ENCODE measurements at regions not wholly inside any gene's neighbourhood (a gene's known extent, or its start where the extent isn't known, plus 50 kb on each side); places are given as distances from the start of the nearest gene placed in this dataset.

DNA sequence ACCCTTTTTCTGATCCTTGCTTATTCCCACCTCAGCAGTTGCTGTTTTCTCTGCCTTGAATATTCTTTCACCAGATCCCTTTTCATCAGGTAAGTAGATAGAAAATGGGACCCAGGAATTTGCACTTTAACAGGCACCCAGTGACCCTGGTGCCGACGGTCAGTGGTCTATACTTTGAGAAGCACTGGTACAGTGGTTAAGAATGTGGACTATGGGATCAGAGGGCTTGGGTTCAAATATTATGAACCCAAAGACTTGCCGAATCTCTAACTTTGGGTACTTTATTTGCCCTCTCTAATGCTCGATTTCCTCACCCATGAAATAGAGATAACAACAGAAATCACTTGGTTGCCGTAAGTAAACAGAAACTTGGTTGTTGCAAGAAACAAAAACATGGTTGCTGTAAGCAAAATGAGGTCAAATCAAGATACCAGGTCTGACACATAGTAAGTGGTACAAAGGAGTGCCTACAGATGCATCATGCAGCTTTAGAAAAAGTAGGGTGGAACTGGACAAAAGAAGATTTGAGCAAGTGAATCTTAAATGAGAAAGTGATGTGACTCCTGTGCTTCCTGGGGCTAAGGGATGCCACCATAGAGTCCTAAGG, 69.5 kb upstream of the GLS start:
- DNase-seq: no peak

DNA sequence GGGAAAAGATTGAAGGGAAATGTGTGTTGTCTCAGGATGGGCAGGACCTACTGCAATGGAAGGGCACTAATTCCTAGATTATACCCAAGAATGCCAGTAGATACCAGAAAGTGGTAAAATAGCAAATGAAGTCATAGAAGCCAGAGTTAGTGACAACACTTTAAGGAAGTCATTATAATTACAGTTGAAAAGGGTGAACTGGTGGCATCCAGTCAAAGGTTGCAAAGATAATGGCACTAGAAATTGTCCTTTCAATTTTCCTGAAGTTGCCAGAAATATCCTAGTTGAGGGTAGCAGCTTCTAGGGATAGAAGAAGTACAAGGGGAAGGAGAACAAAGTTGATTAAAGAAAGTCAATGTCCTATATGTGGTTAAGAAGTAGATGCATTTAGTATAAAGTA, 68.8 kb upstream of the GLS start:
- DNase-seq: no peak

GRCh38 chr2:190812506-190813294, 67.9 kb upstream of the GLS start:
- no peak for DNase-seq

- no peak for DNase-seq
Observed at GRCh38 chr2:190815226-190815625, 65.4 kb upstream of the GLS start.

- no peak for DNase-seq
Observed at GRCh38 chr2:190817082-190817481, 63.5 kb upstream of the GLS start.

GRCh38 chr2:190819840-190820301, 60.8 kb upstream of the GLS start:
- no peak for DNase-seq

DNA sequence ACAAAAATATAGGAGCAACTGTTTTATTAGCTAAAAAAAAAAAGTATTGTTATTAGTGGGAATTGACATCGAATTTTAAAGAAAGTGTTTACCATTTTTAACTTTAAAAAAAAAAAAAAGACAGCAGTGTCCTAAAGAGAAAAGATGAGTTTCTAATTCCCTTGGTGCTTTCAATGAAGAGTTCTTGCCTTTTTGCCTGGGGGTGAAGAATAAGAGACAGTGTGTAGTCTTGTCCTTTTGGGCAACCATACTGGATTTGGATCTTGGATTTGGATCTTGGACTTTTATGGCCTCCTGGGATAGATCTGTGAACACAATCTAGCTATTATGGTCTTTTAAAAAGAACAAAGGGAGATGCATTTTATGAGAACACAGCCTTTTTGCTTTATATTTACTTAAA, 60.2 kb upstream of the GLS start:
- no peak for DNase-seq

DNA sequence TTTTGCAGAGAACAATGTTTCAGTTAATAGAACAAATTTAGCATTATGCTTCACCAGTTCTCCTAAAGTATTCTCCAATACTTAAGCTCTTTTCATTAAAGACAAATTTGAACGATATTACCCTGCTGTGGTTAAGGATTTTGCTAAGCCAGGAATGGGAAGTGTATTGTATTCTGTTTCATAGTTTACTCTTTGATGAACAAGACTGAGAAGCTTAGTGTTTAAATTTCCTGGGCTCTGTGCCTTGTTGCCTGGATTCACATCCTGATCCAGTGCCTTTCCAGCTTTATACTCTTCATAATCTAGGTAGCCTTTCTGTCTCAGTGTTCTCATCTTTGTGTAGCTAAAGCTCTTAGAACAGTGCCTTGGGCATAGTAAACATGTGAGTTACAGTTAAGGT, 58.6 kb upstream of the GLS start:
- no peak for DNase-seq

GRCh38 chr2:190827720-190828119, 52.9 kb upstream of the GLS start:
- no peak for DNase-seq

DNA sequence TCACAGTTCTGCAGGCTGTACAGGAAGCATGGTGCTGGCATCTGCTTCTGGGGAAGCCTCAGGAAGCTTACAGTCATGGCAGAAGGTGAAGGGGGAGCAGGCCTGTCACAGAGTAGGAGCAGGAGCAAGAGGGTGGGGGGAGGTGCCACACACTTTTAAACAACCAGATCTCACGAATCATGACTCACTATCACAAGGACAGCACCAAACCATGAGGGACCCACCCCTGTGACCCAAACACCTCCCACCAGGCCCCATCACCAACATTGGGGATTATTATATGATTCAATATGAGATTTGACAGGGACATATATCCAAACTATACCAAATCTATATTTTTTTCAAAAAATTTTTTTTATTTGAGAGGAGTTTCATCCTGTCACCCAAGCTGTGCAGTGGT, 51.0 kb upstream of the GLS start:
- DNase-seq: no peak

Measured in effector CD8-positive, alpha-beta T cell (primary cell).